Stimulated activated CD4-positive, alpha-beta T cell treated with anti-CD3 and anti-CD28 coated beads, Interleukin-15, amount 100 ng/mL, for 1 hour (primary cell): ENCODE measurements at regions not wholly inside any gene's neighbourhood (a gene's known extent, or its start where the extent isn't known, plus 50 kb on each side); places are given as distances from the start of the nearest gene placed in this dataset.
"Not testable (repeated sequence)": the region's sequence is repeated elsewhere in the genome, so short reads cannot be mapped to it uniquely, and the experiment has no call there.

Experiments used
- DNase-seq, 2 donors: peaks; one replicate each; pipeline ENCODE4 v3.0.0-alpha.2; 2020; ENCODE audit warnings: low read depth in 1 of 2, low spot score in 1 of 2

DNA sequence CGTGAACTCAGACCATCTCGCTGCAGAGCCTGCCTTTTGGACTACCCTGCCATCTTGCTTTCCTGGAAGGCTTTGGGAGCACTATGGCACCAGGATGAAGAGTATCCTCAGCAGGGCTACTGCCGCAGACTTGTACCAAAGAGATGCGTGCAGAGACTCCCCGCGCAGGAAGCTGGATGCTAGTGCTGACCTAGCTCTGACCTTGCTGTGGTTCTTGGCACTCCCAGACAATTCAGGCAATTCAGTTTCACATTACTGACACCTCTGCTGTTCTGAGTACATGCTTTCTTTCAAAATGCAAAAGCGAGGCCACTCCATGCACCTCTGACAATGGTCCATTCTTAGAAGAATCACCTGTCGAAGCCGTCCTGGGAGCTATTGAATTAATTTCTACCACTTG, 251.5 kb upstream of the MEX3C start:
- no peak for DNase-seq

DNA sequence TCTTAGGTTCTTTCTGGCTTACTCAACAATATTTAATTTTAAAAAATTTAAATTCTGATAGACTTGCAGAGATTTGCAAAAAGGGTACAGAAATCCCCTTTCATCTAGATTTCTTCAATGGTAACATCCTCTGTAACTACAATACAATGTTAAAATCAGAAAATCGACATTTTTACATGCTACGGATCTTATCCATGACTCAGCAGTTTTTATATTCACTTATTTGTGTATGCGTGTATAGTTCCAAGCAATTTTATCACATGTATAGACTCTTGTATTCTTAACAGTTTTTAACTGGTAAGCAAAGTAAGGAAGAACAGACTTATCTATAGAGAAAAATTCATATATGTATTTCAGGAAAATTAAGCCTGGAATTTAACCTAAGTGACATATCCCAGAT, 256.1 kb upstream of the MEX3C start:
- DNase-seq = no peak

DNA sequence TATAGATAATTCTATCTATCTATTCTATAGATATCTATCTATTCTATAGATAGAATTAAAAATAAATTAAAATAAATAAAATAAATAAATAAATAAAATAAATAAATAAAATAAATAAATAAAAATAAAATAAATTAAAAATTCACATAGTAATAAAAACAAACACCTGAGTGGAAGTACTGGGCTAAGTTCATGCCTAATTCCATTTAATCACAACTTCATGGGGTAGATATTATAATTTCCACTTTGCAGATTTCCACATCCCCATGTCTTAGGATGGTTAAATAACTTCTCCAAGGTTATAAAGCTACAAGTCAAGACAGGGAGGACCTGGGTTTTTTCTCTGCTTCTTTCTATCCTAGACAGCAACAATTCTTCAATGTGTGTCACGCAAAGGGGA, 261.4 kb upstream of the MEX3C start:
- no peak for DNase-seq

DNA sequence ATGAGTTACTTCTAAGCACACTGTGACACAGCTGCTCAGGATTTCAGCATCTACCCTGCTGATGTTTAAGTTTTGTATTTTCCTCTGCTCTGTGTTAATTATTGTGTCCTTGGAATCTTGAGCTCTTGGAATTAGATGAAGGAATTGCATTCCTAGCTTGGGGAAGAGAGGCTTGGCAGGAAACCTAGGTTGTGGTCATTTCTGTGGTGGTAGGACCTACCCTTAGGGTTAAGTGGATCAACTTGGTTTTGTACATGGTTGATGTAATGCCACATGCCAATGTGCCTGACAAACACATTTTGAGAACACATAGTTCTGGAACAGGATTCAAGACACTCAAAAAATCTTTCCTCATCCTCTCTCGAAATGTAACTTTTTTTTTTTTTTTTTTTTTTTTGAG, 264.5 kb upstream of the MEX3C start:
- no peak for DNase-seq

DNA sequence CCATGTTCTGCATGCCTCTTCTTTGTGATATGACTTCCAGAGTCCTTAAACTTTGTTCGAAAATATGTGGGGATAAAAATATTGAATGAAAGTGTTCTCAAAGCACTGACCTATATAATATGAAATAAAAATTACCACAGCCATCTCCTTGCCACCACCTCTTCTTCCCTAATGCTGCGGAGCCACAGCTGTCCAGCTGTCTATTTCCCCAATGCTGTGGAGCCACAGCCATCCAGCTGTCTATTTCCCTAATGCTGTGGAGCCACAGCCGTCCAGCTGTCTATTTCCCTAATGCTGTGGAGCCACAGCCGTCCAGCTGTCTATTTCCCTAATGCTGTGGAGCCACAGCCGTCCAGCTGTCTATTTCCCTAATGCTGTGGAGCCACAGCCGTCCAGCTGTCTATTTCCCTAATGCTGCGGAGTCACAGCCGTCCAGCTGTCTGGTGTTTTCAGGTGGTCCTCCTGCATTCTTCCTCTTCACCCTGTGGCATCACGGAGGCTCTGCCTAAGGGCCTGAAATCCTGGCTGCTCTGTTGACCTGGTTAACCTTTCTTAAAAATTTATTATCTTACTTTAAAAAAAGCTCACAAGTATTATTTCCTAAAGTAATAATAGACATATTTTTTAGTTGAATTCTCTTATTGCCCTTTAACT, 266.1 kb upstream of the MEX3C start:
- DNase-seq = no peak

DNA sequence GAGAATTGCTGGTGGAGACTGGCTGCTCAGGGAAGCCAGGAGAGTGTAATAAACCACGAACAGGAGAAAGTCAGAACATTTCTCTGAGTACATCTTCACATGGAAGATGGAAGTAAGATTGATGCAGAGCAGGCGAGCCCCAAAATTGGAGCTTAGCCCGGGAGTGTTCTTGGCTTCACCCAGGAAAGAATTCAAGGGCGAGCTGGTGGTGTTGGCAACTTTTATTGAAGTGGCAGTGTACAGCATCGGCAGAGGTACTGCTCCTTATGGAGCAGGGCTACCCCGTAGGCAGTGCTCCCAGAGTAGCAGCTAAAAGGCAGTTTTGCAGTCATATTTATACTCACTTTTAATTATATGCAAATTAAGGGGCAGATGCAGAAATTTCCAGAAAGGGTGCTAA, 281.4 kb upstream of the MEX3C start:
- DNase-seq = no peak

DNA sequence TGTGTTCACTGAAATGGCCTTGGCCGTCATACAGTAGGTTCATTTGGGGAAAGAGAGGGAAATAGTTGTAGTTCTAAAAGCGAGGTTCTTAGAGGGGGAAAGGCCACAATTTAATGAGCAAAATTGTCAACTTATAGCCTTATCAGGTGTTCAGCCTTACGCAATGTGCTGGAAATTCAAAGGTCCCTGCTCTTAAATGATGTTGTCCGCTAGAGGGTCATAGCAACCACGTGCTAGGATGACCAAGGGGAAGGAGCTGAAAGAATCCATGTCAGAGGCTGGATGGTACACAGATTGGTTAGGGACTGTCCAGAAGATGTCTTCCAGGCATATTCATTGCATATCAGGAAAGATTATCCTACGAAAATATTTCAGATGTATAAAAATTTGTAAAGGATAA, 282.3 kb upstream of the MEX3C start:
- no peak for DNase-seq

DNA sequence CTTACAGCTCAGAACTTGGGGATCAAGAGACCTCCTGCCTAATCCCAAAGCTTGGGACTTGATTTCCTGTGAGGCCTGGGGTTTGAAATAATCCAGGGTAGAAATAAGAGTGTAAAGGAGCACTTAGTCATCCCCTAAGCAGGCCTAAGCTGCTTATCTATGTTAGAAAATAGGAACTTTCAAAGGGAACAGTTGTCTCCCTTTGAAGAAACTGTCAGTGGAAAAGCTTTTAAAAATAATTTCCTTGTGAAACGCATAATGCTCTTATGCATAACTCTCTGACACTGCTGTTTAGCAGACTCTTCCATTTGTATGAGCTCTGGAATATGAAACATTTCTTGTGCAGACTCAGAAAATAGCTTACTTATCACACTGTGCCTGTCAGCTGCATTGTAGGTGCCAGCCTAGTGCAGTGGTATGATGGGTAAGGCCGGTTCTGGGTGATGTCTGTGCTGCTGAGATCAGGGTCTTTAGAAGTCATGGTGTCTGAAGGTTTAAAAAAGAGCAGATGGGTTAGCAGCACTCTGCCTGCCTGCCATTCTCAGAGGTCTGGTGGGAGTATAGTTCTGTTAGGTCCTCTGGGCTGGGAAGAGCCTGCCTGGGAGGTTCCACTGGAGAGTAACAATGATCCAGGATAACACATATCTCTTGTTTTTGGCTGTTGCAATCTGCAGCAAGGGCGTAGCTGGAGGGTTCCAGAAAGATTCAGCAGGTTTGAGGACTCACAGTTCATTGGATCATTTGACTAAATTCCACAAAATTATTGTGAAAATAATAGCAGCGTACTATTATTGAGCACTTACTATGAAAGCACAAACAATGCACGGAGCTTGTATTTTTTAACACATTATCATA, 283.2 kb upstream of the MEX3C start:
- no peak for DNase-seq

DNA sequence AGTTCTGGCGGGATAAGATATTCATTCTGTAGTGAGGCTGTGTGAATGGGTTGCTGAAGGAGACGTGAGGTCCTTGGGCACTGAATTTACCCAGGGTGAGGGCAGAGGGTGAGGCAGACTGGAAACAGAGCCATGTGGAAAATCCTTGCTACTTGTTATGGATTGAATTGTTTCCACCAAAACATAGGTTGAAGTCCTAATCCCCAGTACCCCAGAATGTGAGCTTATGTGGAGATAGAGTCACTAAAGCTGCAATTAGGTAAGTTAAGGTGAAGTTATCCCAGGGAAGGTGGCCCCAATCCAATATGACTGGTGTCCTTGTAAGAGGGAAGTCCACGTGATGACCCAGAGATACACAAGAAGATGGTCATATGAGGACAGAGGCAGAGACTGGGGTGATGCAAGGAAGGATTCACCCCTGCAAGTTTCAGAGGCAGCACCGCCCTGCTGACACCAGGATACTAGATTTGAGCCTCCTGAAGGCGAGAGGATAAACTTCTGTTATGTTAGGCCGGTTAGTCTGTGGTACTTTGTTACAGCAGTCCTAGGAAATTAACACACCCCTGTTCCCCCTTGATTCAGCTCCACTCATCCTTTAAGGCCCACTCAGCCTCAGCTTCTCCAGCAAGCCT, 289.4 kb upstream of the MEX3C start:
- DNase-seq = no peak

DNA sequence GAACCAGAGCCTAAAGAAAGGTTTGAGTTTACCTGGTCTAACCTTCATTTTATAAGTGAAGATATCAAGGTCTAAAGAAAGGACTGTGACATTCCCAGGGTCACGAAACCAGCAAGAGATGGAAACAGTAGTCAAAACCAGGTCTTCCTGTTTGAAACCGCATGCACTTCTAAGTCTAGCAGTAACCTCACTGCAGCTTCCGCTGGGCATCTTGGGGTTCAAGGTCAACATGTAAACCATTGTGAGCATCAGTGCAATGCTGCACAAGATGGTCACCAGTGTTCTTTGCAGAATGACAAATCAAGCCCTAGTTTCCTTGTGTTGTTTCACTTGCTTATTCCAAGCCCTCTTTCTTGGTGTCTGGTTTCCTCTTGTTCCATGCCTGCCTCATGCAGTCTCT, 292.9 kb upstream of the MEX3C start:
- no peak for DNase-seq

DNA sequence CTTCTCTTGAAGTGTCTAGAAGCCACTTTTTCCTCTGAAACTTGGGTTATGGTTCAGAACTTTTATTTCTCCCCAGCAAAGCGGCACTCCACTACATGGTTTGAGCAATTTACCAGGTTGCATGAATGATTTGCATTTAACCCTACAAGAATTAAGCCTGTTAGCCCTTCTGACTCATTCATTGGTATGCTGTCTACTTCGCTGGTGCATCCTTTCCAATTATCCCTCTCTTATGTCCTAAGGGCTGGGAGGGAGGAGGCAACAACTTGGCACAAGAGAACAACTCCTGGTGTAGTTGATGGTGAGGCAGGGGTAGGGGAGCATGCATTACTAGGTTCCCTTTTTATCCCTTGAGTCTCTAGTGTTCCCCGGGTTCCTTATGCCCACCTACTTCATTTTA, 293.4 kb upstream of the MEX3C start:
- no peak for DNase-seq

DNA sequence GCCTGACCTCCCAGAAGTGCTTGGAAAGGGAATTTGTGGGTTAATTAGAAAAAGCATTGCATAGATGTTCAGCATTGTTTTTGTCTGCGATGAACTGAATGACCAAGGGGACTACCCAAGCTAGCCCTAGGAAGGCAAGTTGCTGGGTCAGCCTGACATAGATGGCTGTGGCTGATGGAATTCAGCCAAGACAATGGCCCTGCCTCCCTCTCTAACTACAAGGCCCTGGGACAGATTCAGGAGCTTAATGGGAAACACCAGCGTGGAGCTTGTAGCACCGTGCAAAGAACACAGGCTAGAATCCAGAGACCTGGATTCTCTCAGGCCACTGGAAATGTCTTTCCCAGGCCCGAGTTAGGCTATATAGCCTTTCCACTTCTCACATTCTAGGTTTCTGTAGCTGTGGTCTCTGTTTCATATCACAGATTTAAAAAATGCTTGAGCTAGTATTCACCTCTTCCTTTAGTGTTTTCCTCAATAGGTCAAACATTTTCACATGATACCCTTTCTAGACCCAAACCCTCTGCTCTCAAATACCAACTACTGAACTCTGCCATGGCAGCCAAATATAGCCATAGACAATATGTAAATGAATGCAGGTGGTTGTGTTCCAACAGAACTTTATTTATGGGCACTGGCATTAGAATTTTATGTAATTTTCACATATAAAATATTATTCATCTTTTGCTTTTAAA, 294.3 kb upstream of the MEX3C start:
- no peak for DNase-seq

DNA sequence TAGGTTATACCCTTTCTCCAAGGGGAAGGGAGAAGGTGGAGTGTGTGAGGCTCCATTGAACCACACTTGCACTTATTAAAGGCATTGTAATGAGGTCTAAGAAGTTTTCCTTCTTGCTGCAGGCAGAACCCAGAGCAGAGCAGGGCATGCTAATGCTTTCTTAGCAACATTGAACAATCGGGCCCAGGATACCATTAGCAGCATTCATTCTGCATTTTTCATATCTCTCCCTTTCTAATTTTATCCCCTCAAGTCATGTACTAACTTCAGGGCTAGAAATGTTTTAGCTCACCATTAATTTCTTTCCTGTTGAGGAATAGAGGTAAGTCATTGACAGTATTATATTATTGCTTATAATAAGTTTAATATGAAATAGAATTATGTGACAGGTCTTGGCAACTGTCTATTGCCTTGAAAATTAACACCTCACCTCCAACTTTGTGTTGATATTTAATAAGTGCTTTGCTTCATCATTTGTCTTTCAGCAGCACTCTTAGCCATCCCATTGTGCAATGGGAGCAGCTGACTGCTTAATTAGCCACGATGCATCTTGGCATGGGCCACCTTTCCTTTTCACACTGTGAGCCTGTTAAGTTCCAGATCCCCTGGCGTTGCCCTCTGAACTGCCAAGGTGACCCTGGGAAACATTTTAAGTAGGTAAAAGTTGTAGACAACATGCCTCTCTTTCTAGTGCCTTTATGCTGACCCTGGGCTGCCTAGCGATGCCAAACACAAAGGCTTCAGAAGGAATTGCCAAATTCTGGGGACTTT, 300.8 kb upstream of the MEX3C start:
- no peak for DNase-seq

DNA sequence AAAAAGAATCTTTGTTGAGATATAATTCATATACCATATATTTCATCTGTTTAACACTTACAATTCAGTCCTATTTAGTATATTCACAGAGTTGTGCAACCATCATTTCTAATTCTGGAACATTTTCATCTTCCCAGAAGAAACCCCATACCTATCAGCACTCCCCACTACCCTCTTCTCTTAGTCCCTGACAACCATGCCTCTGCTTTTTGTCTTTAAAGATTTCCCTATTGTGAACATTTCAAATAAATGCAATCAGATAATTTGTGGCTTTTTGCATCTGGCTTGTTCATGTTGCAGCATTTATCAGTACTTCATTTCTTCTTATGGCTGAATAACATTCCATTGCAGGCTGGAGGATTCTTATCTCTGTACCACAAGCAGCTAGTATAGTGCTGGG, 305.9 kb upstream of the MEX3C start:
- DNase-seq = no peak

DNA sequence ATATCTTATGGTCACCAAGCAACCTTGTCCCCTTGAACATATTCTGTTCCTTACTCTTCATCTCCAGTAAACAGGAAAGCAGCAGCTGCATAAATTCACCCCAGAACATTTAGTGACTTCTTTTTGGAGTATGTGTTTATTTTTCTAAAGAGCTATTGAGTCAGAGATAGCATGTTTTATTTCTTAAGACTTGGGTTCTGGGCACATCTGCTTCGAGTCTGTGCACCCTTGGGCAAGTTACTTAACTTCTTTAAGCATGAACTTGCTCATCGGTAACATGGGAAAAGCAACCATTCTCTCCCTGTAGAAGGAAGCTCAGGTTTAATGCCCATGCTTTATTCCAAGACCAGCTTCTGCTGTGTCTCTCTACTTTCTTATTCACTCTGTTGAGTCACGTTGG, 309.3 kb upstream of the MEX3C start:
- DNase-seq = no peak

DNA sequence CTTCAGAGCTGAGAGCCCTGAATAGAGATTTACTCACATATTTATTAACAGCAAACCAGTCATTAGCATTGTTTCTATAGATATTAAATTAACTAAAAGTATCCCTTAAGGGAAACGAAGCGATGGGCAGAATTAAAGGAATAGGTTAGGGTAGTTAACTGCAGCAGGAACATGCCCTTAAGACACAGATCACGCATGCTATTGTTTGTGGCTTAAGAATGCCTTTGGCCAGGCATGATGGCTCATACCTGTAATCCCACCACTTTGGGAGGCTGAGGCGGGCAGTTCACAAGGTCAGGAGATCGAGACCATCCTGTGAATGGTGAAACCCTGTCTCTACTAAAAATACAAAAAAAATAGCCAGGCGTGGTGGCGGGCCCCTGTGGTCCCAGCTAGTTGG, 310.9 kb upstream of the MEX3C start:
- DNase-seq = not testable (repeated sequence)

DNA sequence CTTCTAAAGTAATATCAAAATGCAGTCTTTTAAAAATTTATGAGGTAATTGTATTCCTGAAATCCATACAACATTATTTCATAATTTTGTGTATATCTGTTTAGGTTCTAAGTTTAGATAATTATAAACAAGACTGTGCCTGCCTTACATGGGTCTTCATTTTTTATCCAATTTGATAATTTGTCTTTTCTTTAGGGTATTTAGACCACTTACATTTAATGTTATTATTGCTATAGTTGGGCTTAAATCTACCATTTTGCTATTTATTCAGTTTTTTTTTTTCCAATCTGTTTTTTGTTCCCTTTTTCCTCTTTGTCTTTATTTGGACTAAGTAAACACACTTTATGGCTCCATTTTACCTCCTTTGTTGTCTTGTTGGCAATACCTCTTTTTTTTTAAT, 312.5 kb upstream of the MEX3C start:
- DNase-seq = no peak

DNA sequence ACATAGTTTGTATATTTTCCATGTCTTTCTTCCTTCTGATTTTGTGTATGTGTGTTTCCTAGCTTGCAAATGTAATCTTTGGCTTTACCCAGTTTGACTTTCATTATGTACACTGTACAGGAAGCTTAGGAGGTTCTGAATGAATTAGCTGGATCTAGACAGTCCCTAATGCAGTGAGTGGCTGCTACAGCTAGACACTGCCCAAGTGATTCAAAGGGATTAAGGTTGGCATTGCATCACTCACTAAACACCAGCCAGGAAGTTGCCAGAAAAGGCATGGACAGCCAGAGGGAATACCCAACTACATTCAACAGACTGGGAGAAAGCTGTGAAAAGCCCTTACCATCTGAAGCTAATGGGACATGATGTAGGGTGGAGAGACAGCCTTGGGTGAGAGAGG, 316.0 kb upstream of the MEX3C start:
- no peak for DNase-seq

DNA sequence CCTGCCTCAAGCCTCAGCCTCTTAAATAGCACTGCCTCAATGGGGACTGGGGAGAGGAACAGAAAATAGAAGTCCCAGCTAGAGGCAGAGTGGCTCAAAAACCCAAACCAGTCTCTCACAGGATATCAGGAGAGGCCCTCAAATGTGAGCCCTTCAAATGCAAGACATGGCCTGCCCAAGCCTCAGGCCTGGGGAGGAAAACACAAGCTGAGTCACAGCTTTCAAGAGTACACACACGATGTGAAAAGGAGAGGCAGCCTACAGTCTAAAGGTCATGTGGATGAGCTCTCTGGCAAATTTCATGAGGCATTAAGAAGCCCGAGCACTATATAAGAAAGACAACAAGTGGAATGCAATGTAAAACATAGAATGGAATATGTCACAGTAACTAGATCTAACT, 316.6 kb upstream of the MEX3C start:
- DNase-seq = no peak

DNA sequence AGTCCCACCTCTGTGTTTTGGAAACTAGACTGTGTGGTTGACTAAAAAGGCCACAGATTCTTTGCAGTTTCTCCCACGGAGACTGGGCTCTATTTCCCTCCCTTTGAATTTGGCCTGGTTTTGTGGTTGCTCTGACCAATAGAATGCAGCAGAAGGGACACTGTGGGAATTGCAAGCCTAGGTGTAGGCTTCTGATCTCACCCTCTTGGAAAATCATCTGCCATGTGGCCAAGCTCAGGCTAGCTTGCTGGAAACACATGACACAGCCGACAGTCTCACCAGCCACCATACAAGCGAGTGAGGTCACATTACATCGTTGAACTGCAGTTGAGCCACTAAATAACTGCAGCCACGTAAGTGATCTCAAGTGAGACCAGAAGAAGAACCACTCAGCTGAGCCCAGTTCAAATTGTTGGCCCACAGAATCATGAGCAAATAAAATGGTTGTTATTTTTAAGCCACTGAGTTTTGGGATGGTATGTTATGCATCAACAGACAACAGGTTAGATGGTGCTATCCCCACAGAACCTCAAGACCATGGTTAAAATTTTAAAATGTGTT, 319.1 kb upstream of the MEX3C start:
- DNase-seq = no peak

DNA sequence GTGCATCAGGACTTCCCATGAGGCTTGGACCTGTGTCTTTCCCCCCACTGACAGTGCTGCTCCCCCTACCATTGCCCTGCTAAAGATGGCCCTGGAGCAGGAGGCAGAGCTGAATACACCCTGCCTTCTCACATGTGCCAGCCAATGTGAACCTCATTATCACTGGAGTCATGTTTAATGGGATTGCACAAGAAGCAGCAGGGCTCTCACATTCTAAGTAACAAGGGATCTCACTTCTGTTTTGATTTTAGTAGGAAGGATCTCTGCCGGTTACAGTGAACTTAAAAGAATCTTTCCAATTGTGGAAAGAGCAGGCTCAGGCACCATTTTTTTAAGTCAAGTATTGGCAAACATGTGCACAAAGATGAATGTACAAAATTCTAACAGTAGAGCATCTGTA, 322.1 kb upstream of the MEX3C start:
- DNase-seq = no peak
